Karpas-422 (cell line): ENCODE measurements at regions not wholly inside any gene's neighbourhood (a gene's known extent, or its start where the extent isn't known, plus 50 kb on each side); places are given as distances from the start of the nearest gene placed in this dataset. TPM values are rescaled to one million over a fixed set of nuclear protein-coding genes. Genes with fewer than 3 reads are reported as not detected.

Source experiments
- small RNA-seq: library from RNA; depleted of rRNA; stranded (forward); fragments of <200 nt; gene quantifications from one replicate; pipeline ENCODE3, GENCODE V24; 2014

Small RNAs in the stretch of these regions (small RNA-seq; reads per million reads assigned to genes)
- gene MIR4435-2, result not detected
